GM18861 (cell line): ENCODE measurements at regions not wholly inside any gene's neighbourhood (a gene's known extent, or its start where the extent isn't known, plus 50 kb on each side); places are given as distances from the start of the nearest gene placed in this dataset.
A peak's percentile ranks its signal among the peaks of the same experiment; 100 is the strongest.

Experiments
- ATAC-seq: cut with Tn5 transposase; IDR thresholded peaks from one replicate; pipeline ENCODE4 v1.9.1; 2021; ENCODE audit not compliant: unreplicated experiment

DNA sequence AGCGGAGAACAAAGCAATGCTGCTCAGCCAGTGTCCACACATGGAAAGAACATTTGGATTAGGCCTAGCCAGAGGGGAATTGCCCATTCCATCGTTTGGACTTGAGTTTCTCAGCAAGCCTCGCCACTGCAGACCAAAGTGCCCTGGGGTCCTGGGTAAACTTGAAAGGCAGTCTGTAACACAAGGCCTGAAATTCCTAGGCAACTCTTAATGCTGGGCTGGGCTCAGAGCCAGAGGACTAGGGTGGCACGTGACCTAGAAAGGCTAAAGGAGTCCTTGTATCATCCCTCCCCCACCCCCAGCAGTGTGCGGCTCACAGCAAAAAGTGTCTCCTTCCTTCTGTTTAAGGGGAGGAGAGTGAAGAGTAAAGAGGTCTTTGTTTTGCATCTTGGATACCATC, 210.4 kb upstream of the ARX start:
- no peak for ATAC-seq

DNA sequence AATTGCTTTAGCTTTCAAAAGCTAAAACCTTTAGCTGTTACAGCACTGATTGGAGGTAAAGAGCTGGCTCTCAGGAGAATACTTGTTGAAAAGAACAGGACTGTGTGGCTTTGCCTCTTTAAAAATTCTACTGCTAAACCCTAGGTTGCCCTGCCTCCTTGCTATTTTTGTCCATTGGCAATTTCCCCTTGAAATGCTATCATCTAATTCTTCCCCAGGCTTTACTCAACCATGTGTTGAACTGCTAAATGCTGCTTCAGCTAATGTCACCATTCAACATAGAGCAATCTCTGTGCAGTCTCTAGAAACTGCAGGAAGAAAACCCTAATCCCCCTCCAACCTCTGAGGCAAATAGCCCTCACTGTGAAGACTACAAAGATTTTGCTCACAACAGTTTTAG, 203.7 kb upstream of the ARX start:
- ATAC-seq = no peak

DNA sequence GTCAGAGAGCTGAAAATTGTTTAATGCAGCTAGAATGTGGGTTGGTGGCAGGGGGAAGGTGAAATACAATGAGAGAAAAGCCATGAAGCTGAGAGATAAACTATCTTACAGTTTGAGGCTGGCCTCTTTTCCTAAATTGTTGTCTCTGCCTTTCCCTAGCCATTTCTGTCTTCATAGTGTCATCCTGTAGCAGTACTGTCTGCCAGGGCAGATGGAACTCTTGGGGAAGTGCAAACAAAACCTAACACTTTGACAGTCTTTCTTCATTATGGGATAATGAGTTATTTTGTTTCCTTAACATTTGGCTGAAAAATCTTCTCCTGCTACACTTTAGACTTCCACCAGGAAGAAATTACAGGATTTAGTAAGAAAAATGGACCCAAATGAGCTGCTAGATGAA, 197.8 kb upstream of the ARX start:
- no peak for ATAC-seq

DNA sequence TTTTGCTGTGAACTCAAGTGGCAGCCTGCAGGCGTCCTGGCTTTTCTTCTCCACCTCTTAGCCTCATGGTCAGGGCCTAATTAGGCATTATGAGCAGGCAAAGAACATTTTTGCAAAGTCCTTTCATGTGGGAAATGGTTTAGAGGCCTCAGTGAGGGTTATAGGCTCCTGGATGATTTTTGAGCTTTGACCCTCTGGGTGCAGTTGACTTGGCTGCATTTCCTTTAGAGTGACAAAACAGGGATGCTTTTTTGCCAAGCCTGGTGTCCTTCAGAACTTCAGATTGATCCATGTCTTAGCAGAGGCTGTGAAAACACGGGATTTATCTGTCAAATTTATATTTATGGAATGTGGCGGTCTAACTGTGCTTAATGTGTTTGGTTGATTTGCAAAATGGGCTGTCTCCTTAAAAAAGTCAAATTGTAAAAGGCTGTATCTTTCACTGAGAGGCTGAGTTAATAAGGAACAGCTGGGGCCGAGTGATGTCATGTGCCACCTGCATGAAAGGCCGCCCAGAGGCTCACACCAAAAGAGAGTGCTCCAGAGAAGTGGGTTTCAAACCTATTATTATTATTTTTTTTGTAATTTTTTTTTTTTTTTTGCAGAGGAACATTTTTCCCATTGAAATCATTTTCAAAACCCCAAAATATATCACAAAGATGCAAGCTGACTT, 192.2 kb upstream of the ARX start:
- no peak for ATAC-seq

DNA sequence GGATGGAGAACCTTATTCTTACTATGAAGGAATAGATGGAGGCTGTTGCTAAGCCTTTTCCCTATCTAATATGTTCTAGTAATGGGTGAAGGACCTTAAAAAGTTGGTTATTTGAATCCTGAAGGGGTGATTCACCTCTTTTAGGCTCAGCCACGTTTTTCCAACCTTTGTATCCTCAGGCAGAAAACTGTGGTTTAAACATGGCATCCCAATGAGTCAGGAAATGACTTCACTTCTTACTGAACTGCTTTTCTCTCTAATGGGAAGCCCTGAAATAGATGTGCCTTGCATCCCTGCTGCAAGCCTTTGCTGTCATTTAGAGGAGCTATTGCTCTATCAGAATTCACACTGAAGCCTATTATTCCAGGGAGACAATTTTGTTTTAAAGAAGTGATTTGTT, 191.0 kb upstream of the ARX start:
- no peak for ATAC-seq

DNA sequence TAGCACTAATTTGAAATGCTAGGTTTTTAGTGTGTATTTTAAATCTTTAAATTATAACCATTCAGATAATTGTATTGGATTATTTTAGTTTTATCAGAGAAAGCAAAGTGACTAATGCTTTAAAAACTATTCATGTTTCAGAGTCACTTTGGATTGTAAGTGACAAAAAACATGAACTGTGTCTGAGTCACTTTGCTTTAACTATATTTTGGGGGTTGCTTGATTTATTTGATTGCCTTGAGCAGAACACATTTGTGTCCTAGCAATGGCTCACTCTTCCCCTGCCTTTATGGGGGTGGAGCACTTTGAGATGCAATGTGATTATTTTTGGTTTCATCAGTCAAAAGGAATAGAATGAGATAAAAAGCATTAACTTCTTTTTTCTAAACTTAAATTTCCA, 188.4 kb upstream of the ARX start:
- ATAC-seq = no peak

DNA sequence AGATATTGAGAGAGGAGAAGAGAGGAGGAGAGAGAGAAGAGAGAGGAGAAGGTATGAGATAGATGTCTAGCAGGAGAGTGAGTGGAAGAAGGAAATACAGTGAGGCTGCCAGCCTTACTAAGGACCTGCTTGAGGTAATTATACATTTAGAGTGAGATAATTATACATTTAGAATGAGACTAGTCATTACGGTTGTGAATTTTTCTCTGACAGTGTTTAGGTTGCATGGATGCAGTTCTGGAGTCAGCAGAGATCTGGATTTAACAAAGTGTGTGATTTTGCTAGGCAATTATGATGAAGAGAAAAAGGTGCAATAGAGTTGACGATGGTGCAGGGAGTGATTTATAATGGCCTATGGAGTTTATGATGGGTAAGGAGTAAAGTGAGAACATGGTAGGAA, 187.1 kb upstream of the ARX start:
- ATAC-seq = no peak

DNA sequence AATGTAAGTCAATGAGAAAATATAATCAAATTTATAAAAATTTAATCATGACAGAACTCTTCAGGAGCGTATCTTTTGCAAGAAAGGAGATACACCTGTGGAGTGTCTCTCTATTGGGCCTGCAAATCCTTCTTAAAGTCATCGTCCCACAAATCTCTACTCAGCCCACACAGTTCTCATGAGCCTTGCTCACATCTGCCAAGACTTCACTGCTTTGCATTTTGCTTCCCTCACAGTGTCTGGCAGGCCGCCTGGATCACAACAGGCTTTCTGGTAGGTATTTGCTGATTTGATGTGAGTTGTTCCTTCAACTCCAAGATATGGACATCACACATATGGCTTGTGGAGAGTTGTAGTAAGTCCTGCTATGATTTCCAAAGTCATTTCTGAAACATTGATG, 183.1 kb upstream of the ARX start:
- no peak for ATAC-seq

DNA sequence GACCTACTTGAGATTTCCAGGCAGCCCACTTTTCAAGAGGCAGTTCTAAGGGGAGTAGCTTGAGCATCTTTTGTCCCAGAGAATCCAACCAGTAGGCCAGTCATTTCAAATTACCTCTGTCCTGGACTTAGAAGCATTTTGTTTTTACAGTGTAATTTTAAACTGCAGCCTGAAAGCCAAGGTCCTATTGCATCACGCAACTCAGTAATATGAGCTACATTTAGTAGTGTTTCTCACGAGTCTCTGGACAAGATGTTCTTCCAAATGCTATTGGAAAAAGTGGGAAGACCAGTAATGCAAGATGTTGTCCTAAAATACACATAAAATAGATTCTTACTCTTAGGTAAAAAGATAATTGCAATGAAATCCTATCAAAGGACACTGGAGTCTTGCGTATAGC, 182.5 kb upstream of the ARX start:
- ATAC-seq = no peak

DNA sequence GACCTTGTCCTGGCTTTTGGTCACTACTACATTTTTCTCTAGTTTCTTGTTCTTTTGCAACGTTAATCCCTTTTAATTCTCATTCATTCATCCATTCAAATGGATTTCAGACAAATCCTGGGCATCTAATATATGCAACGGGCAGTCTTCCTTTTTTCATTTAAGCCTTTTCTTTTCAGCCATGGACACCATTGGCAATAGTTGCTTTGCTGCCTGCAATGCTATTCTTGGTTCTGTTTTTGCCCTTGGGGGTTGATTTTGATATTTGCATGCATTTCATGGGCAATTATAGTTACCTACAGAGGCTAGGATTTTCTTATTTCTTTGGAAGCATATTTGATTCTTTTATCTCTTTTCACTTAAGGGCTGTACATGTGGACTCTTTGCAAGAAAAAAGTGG, 180.5 kb upstream of the ARX start:
- ATAC-seq = no peak

DNA sequence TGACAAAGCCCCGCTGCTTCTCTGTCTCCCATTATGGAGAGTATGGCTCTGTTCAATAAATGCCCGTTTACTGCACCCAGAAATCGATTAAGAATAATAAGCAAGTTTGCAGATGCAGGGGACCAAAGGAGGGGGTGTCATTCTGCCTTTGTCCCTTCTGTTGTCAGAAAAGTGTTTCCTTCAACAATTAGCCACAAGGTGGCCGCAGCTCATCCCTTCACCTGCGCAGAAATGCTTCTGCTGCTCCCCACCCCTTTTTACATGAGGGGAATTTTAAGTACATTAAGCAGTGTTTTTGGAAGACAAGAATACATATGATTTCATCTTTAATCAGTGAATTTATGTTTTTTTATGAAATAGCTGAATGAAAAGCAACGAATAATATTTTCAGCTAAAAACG, 175.6 kb upstream of the ARX start:
- ATAC-seq = no peak

DNA sequence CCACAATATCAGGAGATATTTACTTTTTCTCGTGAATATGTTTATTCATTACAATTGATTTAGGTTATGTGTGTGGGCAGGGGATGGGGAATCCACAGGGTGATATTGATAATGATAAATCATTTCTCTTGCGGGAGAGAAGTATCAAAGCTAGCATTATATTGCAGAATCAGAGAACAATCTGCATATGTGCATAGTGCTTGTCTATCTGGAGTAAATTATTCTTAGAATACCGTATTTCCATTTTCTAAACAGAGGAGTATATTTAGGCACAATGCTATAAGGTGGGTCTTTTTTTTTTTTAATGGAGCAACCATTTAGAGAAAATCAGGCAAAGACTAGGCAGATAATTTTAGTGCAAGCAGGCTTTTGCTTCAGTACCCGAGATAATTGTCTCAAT, 166.0 kb upstream of the ARX start:
- ATAC-seq = no peak

DNA sequence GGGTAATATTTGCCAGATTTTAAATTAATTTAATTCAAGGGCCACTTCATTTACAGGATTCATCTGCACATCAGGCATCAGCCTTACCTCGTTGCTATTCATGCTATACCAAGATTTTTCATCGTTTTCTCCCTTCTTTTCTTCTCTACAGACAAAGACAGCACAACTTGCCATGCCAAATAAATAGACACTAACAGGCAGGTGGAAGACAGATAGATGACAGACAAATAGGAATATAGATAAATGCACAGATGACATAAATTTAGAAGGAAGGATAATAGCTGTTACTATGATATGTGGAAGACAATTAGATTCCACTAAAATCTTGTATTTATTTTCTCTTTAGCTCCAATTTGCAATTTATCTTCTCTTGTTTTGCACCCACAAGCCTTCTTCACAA, 164.5 kb upstream of the ARX start:
- ATAC-seq = no peak

DNA sequence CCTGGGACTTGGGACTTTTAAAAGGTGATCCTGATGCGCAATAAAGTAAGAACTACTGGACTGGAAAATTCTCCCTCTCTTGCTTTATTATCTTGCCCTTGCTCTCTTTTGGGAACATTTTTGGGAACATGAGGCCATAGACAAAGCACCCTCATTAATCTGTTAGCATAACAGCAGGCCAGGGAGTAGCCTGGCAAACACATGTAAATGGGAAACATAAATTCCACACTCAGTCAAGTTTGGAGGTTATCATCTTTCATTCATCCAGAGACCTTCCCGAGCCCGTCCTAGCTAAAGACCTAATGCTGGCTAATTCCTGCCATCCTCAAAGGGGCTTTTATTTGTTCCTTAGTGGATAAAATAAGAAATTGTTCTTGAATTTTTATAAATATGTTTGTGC, 162.8 kb upstream of the ARX start:
- ATAC-seq = no peak

DNA sequence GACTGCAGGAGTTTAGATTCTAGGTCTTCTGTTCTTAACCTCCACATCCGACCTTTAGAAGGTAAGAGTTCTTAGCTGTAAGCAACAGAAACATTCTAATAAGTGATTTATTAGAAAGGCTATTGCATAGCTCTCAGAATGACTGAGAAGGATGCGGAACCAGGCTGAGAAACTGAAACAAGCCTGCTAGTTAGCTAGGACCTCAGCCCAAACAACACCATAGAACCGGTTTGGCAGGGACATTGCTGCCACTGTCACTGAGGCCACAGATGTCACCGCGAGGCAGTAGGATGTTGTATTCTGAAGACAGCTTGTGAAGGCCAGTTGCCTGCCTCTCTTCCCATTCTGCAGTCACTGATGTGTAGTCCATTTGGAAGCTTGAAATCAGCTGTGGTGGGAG, 160.0 kb upstream of the ARX start:
- ATAC-seq = peak; percentile 91

DNA sequence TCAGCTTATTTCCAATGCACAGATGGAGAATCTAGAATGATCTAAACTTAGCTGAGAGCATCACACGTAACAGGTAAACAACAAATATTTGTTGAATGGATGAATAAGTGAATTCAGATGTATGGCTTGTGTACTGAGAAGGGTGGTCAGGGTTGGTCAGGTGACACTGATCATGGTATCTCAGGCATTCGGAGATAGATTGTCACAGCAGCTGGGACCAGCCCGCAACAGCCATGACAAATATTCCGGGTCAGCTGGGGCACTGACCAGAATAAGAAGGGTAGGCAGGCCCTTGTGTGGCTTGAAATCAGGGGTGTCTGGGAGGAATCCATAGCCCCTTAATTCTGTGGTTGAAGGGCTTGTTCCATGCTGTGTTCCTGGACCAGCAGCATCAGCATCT, 159.4 kb upstream of the ARX start:
- no peak for ATAC-seq

DNA sequence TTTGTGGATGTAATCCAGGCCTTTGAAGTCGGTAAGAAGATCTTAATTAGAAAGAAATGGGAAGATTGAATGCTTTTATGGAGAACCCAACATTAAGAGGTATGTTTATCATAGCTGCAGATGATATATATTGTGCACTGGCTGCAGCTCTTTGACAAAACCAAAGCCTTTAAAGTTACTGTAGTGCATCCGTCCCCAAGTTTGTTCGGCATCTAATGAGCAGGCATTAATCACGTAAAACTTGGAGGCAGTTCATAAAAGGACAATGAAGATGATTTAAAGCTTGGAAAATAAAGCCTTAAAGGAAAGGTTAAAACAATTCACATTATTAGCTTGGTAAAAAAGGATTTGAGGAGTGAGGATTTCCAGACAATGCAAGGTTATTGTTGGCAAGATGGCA, 150.8 kb upstream of the ARX start:
- no peak for ATAC-seq

DNA sequence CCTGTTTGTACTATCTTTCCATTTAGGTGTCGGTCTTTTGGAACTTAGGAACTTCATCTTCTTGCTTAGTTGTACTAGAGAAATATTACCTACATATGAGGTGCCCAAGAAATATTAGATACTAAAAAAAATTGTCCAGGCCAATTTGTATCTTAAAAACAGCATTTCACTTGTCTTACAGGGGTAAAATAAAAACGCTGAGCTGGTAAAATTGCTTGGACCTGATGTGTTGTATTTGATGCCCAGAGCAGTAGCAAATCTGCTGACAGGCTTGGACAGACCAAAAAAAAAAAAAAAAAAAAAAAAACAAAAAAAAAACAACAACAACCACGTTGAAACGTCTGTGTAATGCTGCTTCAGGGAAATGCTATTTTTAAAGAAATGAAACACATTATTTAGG, 150.4 kb upstream of the ARX start:
- ATAC-seq = no peak

DNA sequence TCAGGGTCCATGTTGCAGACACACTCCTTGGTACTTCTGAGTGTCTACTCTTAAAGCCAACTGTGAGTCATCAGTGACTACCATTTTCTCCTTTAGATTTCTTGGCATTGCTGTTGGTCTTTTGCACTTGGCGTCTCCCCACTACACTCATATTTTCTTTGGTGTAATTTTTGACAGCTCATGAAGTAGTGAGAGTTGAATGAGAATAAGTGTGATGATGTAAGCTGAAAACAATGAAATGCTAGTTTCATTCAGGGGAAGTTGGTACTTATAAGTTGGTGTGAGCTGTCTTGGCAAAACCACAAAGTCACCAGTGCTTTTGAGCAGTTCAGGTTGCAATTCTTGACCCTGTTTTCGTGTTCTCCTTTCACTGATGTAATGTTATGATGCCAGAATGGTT, 142.9 kb upstream of the ARX start:
- no peak for ATAC-seq

DNA sequence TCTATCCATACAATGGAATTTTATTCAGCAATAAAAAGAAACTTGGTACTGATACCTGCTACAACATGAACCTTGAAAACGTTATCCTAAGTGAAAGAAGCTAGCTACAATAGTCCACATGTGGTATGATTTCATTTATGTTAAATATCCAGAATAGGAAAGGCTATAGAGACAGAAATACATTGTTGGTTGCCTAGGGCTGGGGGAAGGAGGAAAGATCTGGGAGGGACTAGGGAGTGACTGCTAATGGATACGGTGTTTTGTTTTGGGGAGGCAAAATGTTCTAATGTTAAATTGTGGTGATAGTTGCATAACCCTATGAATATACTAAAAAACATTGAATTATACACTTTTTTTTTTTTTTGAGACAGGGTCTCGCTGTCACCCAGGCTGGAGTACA, 141.1 kb upstream of the ARX start:
- ATAC-seq = no peak

DNA sequence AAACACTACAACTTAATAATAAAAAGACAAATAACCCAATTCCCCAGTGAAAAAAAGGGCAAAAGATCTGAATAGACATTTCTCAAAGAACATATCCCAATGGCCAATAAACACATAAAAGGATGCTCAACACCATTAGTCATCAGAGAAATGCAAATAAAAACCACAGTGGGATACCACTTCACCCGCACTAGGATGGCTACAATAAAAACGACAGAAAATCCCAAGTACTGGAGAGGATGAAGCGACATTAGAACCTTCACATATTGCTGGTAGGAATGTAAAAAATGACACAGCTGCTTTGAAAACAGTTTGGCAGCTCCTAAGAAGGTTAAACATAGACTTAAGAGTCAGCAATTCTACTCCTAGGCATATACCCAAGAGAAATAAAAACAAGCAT, 140.6 kb upstream of the ARX start:
- no peak for ATAC-seq

DNA sequence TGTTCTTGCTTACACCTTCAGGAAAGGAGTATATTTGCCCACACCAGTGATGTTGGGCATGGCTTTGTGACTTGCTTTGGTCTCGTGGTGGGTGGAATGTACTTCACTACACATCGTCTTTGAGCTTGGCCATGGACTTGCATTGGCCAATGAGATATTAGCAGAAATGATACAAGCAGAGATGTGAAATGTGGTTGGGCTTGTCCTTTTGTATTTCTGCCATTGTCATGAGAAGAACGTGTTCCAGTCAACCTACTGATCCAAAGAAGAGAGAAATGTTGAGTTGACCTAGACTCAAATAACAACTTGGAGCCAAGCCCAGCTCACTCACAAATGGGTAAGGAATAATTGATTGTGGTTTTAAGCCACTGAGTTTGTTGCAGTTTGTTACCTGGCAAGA, 138.4 kb upstream of the ARX start:
- no peak for ATAC-seq

DNA sequence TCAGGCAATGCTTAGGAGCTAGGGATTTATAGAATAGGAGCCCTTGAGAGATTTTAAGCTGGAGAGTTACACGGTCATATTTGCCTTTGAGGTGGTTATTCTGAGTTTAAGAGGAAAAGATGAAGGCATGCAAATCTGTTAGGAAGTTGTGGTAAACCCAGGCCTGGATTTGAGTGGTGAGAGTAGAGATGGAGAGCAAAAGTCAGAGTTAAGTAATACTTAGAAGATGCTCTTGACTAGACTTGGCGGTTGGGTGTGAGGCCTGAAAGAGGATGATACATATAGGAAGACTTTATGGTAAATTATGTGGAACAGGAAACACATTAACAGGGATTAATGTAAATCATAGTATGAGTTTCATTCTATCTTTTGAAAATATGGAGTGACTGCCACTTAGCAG, 136.0 kb upstream of the ARX start:
- ATAC-seq = no peak
